COR-L47 (cell line): ENCODE measurements at regions not wholly inside any gene's neighbourhood (a gene's known extent, or its start where the extent isn't known, plus 50 kb on each side); places are given as distances from the start of the nearest gene placed in this dataset.
"Not testable (repeated sequence)": the region's sequence is repeated elsewhere in the genome, so short reads cannot be mapped to it uniquely, and the experiment has no call there.

Experiments
- DNase-seq: peaks from one replicate; lab custom pipeline; 2025; lab: John Stamatoyannopoulos, UW

DNA sequence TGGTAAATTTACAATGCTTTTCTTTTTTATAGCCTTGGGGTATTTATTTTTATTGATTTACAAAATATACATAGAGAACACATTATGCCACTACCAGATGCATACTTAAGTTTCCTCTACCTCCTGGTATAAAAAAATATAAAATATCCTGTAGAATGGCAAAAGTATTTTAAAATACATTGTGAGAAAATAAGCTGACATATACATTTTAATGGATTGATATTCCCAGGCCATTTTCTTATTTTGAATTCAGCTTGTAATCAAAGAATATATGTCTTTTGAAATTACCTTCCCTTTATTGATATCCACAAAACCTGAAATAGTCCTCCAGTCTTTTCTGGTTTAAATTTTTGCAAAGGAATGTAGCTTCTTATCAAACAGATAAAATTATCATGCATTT, 923.9 kb downstream of the CDH18 start:
- DNase-seq = no peak

DNA sequence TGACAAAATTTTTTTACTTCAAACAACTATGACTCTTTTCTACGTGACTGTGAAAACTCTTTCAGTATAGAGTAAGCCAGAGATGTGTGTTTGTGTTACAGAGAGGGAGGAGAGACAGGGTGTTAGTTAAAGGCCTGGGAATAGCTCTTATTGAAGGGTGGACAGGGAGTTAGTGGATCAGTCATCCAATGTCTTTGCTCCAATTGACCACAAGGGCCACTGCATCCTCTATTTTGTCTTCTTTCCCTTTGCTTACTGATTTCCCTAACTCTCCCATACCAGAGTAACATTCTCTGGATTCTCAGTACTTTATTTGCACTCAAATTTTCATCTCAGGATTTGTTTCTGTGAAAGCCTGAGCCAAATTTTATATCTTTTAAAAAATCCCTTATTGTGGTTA, 920.3 kb downstream of the CDH18 start:
- DNase-seq = no peak

DNA sequence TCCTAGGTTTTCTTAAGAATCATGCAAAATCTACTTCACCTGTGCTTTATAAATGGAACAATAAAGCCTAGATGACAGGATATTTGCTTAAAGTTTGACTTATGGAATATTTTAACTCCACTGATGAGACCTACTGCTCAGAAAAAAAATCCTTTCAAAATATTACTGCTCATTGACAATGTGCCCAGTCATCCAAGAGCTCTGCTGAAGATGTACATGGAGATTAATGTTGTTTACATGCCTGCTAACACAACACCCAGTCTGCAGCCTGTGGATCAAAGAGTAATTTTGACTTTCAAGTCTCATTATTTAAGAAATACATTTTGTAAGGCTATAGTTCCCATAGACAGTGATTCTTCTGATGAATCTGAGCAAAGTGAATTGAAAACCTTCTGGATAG, 889.6 kb downstream of the CDH18 start:
- no peak for DNase-seq

DNA sequence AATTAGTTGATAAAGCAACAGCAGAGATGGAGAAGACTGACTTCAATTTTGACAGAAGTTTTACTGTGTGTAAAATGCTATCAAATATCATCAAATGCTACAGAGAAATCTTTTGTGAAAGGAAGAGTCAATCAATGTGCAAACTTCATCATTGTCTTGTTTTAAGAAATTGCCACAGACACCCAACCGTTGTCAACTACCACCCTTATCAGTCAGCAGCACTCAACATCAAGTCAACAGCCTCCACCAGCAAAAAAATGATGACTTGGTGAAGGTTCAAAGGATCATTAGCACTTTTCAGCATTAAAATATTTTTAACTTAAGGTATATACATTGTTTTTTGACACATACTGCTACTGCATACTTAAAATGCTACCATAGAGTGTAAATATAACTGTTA, 888.8 kb downstream of the CDH18 start:
- no peak for DNase-seq

DNA sequence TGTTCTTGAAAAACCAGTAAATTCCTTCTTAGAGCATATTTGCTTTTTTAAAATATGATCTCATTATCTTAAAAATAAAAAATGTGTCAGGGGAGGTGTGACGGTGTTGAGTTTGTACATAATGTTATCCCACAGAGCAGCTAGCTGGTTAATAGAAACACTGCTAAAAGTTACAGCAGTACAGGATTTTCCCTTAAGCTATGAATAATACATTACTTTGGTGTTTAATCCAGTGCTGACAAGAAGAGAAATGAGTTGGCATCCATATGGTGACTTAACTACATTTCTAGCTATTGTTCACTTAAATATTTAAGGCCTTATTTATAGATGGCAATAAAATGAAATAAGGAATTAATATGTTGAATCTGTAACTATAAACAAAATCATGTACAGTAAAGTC, 883.1 kb downstream of the CDH18 start:
- DNase-seq = no peak

DNA sequence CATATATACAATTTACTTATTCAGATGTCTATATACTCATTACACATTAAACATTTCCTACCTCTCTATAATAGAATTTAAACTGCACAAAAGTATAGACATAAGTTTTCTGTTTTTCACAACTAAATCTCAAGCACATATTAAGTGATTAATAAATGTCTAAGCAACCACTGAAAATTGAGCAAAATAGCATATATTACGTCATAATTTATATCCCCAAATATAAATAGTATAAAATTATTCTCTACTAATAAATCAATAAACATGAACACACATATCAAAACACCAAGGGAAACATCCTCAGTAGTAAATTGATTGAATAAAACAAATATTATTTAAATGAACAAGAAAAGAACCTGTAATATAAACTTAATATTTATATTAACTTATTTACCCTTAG, 865.1 kb downstream of the CDH18 start:
- DNase-seq = no peak

DNA sequence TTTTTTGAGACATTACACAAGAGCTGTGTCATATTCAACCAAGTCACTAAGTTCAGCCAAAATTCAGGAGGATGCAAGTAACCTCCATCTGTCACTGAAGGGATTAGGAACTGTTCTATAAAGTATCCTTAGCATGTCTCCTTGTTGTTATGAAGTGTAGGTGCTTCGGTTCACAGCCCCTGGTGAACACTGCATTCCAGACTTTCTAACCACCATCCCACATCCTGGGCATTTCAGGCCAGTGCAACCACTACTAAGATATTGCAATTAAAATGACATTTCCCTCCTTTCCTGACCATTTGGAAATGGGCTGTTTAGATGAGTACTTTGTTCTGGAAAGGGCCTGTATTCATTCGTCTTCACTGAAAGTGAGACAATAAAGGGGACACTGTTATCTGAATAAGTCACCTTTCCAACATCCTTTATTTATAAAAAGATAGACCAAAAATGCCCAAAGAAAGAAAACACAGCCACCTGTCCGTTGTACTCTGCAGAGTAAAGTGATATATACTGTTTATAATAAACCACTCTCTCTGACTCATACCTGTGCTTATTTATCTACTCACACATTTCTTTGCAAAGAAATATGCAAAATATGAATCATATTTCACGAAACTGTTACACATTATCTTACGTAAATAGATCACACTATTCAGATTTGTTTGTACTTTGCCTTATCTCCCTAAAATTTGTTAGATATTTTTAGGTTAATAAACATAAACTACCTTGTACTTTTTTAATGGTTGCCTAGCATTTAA, 861.9 kb downstream of the CDH18 start:
- no peak for DNase-seq

DNA sequence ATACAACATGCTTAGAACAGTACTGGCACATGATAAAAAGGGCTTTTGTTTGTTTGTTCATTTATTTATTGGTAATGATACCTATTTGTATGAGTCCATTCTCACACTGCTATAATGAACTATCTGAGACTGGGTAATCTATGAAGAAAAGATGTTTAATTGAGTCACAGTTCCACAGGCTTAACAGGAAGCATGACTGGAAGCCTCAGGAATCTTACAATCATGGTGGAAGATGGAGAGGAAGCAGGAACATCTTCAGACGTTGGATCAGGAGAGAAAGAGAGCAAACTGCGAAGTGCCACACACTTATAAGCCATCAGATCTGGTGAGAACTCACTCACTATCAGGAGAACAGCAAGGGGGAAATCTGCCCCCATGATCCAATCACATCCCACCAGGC, 847.7 kb downstream of the CDH18 start:
- DNase-seq = no peak

DNA sequence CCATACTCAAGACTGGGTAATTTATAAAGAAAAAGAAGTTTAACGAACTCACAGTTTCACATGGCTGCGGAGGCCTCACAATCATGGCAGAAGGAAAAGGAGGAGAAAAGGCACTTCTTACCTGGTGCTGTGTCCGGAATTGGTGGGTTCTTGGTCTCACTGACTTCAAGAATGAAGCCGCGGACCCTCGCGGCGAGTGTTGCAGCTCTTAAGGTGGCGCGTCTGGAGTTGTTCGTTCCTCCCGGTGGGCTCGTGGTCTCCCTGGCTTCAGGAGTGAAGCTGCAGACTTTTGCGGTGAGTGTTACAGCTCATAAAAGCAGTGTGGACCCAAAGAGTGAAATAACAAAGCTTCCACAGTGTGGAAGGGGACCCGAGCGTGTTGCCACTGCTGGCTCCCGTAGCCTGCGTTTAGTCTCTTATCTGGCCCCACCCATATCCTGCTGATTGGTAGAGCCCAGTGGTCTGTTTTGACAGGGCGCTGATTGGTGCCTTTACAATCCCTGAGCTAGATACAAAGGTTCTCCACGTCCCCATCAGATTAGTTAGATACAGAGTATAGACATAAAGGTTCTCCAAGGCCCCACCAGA, 846.0 kb downstream of the CDH18 start:
- DNase-seq = not testable (repeated sequence)

DNA sequence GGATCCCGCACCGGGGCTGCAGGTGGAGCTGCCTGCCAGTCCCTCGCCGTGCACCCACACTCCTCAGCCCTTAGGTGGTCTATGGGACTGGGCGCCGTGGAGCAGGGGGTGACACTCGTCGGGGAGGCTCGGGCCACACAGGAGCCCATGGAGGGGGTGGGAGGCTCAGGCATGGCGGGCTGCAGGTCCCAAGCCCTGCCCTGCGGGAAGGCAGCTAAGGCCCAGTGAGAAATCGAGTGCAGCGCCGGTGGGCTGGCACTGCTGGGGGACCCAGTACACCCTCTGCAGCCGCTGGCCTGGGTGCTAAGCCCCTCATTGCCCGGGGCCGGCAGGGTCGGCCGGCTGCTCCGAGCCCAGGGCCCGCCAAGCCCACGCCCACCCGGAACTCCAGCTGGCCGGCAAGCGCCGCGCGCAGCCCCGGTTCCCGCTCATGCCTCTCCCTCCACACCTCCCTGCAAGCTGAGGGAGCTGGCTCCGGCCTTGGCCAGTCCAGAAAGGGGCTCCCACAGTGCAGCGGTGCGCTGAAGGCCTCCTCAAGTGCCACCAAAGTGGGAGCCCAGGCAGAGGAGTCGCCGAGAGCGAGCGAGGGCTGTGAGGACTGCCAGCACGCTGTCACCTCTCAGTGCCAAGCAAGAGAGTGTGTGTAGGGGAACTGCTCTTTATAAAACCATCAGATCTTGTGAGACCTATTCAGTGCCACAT, 845.1 kb downstream of the CDH18 start:
- DNase-seq = not testable (repeated sequence)

DNA sequence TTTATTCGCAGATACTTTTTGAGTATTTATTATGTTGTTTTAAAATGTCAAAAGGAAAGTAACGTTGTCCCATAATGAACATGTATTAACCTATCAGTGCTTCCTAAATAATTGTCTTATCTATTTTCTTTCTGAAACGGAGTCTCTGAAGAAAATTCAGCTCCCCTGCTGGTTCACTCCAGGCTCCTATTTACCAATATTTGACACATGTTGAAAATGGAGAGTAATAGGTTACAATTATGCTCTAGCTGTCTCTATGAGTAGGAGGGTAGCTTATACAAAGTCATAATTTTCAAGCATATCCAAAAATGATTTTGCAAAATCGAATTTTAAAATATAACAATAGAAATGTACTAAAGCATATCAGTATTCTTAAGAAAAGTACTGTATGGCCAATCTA, 844.1 kb downstream of the CDH18 start:
- DNase-seq = no peak

DNA sequence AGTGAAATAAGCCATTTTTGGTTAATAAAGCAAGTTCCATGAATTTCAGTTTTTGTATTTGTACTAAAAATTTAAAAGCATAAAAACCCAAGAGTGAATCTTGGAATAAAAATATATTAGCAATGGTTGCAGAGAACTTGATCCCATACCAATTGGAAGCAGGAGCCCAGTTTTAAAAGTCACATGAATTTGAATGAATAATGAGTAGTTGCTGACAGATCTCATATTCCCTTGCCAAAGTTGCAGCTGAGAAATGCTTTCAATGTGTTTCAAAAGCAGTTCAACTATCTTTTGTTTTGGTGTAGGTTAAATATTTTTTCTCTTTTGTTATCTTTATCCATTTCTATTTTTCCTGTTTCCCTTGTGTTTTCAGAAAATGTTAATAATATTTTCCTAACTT, 818.6 kb downstream of the CDH18 start:
- DNase-seq = no peak

DNA sequence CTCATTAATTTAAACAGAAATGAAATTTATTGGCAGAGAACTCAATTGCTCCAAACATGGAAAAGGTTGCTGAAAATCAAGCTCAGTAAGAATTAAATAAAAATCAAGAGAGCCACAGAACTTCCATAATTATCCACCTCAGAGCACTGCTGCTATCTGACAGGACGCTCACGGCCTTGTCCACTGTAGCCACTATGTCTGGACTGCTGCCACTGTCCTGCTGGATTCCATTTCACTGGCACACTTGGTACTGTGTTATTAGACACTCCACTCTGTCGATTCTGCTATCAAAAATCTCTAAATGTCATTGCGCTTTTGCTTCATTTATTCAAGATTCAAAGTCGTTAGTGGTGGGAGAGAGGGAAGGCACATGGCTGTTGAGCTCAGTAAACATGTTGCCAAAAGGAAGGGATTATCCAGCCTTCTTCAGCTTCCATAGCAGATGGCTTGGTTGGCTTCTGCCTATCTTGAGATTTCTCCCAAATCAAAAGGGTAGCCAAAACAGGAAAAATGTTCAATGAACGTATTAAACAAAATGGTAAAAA, 815.0 kb downstream of the CDH18 start:
- DNase-seq = no peak

DNA sequence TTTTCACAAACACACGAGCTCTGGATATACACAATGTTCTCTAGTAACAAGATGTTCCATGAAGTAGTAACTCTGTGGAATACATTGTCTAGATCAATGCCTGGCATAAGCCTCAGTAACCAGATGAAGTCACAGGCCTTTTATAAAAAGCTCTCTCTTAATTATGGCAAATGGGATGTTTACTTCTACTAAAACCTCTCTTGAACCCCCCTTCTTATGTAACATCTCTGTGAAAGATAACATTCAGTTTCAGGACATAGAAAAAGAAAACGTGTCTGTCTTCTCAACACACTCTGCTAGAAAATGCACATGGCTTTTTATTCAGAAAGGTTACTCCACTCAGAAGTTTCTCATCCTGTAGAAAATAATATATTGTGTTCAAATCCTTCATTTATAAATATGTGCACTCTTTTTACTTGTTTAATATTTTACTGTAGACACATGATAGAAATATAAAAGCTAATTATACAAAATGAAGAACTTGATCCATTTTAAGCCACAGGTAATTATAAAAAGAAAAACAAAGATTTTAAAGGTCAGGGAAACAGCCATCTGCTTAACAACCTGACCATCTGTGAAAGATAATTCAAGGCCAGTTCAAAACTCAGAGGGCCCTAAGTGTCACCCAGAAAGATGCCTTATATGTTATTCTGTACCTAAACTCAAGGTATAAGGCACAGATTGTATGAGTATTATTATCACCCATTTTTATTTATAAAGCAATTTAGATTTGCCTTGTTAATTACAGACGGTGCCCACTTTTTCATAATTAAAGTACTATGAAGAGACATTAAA, 812.0 kb downstream of the CDH18 start:
- DNase-seq = no peak

DNA sequence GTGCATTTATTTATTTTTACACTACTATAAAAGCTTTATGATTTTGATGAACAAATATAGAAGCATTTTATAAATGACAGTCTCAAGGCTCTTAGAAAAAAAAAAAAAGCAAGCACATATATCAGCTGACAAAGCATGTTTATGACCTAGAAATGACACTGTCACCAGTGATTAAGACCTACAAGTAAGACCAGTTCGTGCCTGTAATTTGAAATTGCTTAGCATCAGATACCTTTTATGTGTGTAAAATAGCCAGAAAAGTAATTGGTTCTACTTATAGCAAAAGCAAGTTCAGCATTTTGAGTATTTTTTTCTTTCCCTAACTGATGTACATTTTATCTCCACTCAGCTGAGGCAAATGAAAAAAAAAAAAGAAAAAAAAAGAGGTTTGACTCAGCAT, 808.4 kb downstream of the CDH18 start:
- DNase-seq = no peak

DNA sequence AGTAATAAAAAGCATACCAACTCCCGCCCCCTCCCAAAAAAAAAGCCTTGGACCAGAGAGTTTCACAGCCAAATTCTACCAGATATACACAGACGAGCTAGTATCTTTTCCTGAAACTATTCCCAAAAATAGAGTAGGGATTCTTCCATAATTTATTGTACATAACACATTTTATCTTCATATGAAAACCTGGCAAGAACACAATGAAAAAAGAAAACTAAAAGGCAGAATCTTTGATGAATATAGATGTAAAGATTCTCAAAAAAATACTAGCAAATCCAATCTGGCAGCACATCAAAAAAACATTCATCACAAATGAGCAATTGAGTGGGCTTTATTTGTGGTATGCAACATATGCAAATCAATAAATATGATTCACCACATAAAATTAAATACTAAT, 798.8 kb downstream of the CDH18 start:
- DNase-seq = no peak

DNA sequence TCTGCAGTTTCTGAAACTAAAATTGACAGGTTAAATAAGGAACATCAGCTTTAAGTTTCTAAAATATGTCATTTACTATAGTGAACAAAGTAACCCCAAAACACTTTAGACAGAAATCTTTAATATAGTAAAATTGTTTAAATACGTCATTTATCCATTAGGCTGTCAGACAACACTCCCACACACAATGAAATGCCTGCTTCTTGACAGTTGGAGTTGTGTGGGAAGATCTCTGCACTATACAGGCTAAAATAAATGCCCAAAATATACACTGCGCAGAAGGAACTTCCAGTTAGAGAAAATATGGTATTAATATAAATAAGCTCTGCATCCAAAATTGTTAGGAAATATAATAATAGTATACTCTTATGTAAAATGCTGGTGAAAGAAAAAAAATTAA, 794.4 kb downstream of the CDH18 start:
- no peak for DNase-seq

DNA sequence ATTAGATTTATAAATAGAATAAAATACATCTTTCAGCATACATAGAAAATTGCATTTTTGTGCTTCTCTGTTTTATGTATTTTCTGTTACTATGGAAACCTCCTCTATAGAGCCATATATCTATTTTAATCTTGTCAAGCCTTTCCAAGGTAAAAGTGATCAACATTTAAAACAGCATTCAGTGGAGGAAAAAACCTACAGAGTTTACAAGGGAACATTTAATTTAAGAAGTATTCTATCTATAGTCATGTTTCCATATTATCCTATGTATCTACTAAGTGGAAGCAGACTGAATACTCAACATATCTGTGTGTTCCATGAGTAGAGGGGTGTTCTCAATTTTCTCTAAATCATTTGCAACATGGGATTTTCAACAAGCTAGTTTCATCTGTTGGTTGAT, 791.4 kb downstream of the CDH18 start:
- no peak for DNase-seq

DNA sequence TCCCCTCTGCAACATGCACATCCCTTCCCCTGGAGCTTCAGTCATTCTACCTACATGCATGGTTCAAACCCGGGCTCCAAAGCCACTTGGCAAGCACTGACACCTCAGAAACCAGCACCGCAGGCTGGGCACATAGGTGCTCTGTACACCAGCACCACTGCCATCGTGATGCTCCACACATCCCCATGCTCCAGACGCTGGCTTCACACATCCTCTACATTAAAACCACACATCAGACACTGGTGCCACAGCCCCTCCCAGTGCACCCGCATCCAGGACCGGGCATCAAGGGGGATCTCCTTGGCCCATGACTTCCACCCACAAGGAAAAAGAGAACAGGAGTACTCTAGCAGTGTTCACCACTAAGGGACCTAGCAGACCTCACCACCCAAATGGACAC, 787.7 kb downstream of the CDH18 start:
- DNase-seq = no peak

DNA sequence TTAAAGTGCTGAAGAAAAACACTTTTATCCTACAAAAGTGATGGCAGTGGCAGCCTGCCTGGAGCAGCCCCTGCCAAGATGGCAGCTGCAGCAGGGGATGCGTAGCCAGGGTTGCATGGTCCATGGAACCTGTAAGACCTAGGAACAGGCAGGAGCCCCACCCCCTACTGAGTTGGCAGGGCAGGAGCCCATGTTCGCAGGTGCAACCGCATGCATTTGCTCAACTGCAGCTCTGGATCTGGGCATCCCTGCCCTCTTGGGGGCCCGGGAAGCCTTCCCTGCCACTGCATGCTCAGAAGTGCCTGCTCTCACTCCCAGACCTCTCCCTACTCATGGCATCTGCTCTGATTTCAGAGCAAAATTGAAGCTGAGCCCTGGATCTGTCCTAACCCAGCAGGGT, 779.6 kb downstream of the CDH18 start:
- DNase-seq = no peak

DNA sequence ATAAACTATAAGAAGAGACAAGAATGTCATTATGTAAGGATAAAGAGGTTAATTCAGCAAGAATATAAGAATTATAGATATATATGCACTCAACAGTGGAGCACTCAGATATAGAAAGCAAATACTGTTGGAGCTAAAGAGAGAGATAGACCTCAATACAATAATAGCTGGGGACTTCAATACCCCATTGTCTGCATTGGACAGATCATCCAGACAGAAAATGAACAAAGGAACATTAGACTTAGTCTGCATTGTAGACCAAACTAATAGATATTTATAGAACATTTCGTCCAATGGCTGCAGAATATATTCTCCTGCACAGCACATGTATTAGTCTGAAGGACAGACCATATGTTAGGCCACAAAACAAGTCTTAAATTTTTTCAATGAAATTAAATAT, 777.1 kb downstream of the CDH18 start:
- no peak for DNase-seq

DNA sequence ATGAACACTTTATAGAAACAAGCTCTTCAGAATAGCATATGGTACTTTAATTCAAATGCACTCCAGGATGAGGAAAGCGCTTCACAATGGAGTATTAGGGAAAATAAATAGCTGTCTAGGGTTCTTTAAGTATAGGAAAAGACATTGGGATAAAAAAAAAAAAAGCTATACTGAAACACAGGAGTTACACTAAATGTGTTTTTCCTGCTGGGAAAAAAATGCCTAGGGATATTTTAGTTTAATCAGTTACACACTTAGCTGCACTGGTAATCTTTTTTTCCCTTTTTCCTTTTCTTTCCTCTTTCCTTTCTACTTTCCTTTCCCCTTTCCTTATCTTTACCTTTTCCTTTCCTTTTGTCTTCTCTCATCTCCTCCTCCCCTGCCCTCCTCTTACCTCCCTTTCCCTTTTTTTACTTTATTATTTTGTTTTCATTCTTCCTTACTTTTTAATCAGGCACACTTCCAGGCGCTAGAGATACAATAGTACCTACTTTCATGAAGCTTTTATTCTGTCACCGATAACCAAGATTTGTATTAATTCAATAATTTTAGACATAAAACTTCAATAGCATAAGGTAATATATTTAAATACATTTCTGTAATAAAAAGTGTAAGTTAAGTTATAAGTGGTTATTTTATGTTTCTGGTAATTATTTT, 758.7 kb downstream of the CDH18 start:
- DNase-seq = no peak
